NCI-H774 (cell line): ENCODE measurements at regions not wholly inside any gene's neighbourhood (a gene's known extent, or its start where the extent isn't known, plus 50 kb on each side); places are given as distances from the start of the nearest gene placed in this dataset.
"Not testable (repeated sequence)": the region's sequence is repeated elsewhere in the genome, so short reads cannot be mapped to it uniquely, and the experiment has no call there.

Experiments used
- DNase-seq: peaks from one replicate; lab custom pipeline; 2025; lab: John Stamatoyannopoulos, UW

- DNase-seq = no peak
These were observed 121.5 kb downstream of the APIP start for GRCh38 chr11:34794696-34795095.

- DNase-seq = no peak
These were observed 122.5 kb downstream of the APIP start for GRCh38 chr11:34793666-34794065.

GRCh38 chr11:34792814-34793258 is 123.3 kb downstream of the APIP start:
- no peak for DNase-seq

GRCh38 chr11:34791780-34792542 is 124.2 kb downstream of the APIP start:
- DNase-seq = no peak

- no peak for DNase-seq
These were observed 125.6 kb downstream of the APIP start for GRCh38 chr11:34790620-34791019.

GRCh38 chr11:34789196-34789834 is 126.9 kb downstream of the APIP start:
- peak; percentile 95 for DNase-seq

GRCh38 chr11:34788642-34789041 is 127.5 kb downstream of the APIP start:
- peak; percentile 62 for DNase-seq

GRCh38 chr11:34787895-34788294 is 128.3 kb downstream of the APIP start:
- no peak for DNase-seq

GRCh38 chr11:34787348-34787747 is 128.8 kb downstream of the APIP start:
- DNase-seq = no peak

GRCh38 chr11:34784318-34784841 is 131.8 kb downstream of the APIP start:
- no peak for DNase-seq

- no peak for DNase-seq
These were observed 132.3 kb downstream of the APIP start for GRCh38 chr11:34783816-34784317.

GRCh38 chr11:34781826-34782225 is 134.4 kb downstream of the APIP start:
- DNase-seq = not testable (repeated sequence)

- no peak for DNase-seq
These were observed 140.7 kb downstream of the APIP start for GRCh38 chr11:34775417-34775888.

GRCh38 chr11:34774604-34775003 is 141.6 kb downstream of the APIP start:
- DNase-seq = no peak

GRCh38 chr11:34773826-34774225 is 142.4 kb downstream of the APIP start:
- DNase-seq = no peak

GRCh38 chr11:34773211-34773610 is 143.0 kb downstream of the APIP start:
- no peak for DNase-seq

GRCh38 chr11:34770111-34770510 is 146.1 kb downstream of the APIP start:
- DNase-seq = no peak

- DNase-seq = no peak
These were observed 147.0 kb downstream of the APIP start for GRCh38 chr11:34769224-34769623.

GRCh38 chr11:34762625-34763024 is 141.7 kb downstream of the EHF start:
- not testable (repeated sequence) for DNase-seq

GRCh38 chr11:34758262-34758661 is 137.4 kb downstream of the EHF start:
- no peak for DNase-seq

GRCh38 chr11:34757026-34757451 is 136.1 kb downstream of the EHF start:
- DNase-seq = no peak

- DNase-seq = no peak
These were observed 135.7 kb downstream of the EHF start for GRCh38 chr11:34756591-34756990.

- no peak for DNase-seq
These were observed 134.8 kb downstream of the EHF start for GRCh38 chr11:34755671-34756070.
